ENCODE measurements at regions not wholly inside any gene's neighbourhood (a gene's known extent, or its start where the extent isn't known, plus 50 kb on each side); places are given as distances from the start of the nearest gene placed in this dataset.

- TF ChIP-seq ZNF713 (CRISPR knock-in tag; IDR thresholded peaks at IDR 0.05) (no peak), ZNF749 (CRISPR knock-in tag; IDR thresholded peaks at IDR 0.05; ENCODE audit: borderline replicate concordance) (no peak), RARA (CRISPR knock-in tag; IDR thresholded peaks at IDR 0.05) (no peak), ZNF558 (CRISPR knock-in tag; IDR thresholded peaks at IDR 0.05; ENCODE audit: borderline replicate concordance) (no peak), TRIM22 (IDR thresholded peaks at IDR 0.05) (no peak), KDM5A (IDR thresholded peaks at IDR 0.05; ENCODE audit: borderline replicate concordance, low read length) (no peak), RELA (CRISPR knock-in tag; IDR thresholded peaks at IDR 0.05) (no peak), NKX3-1 (CRISPR knock-in tag; IDR thresholded peaks at IDR 0.05) (no peak), CREB1 (IDR thresholded peaks at IDR 0.05) (no peak), CREB1 (CRISPR knock-in tag; IDR thresholded peaks at IDR 0.05) (no peak), NONO (IDR thresholded peaks at IDR 0.05) (no peak), NONO (CRISPR knock-in tag; conservative IDR thresholded peaks at IDR 0.05) (no peak), ZC3H13 (CRISPR knock-in tag; IDR thresholded peaks at IDR 0.05) (no peak), ZFX (CRISPR knock-in tag; IDR thresholded peaks at IDR 0.05; ENCODE audit: low read depth) (no peak), HOXA3 (CRISPR knock-in tag; IDR thresholded peaks at IDR 0.05) (no peak), ZNF607 (CRISPR knock-in tag; IDR thresholded peaks at IDR 0.05; ENCODE audit: borderline replicate concordance) (no peak), ZSCAN29 (CRISPR knock-in tag; conservative IDR thresholded peaks at IDR 0.05) (no peak), ZNF44 (CRISPR knock-in tag; IDR thresholded peaks at IDR 0.05) (no peak), THAP8 (CRISPR knock-in tag; IDR thresholded peaks at IDR 0.05; ENCODE audit: borderline replicate concordance) (no peak), ZC3H4 (CRISPR knock-in tag; IDR thresholded peaks at IDR 0.05; ENCODE audit: borderline replicate concordance) (no peak), EEA1 (CRISPR knock-in tag; IDR thresholded peaks at IDR 0.05; ENCODE audit: borderline replicate concordance) (no peak), ZBTB21 (CRISPR knock-in tag; IDR thresholded peaks at IDR 0.05) (no peak)
- TF ChIP-seq, protein P1, sequence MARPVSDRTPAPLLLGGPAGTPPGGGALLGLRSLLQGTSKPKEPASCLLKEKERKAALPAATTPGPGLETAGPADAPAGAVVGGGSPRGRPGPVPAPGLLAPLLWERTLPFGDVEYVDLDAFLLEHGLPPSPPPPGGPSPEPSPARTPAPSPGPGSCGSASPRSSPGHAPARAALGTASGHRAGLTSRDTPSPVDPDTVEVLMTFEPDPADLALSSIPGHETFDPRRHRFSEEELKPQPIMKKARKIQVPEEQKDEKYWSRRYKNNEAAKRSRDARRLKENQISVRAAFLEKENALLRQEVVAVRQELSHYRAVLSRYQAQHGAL (CRISPR knock-in tag; IDR thresholded peaks at IDR 0.05; ENCODE audit: not compliant biosample characterization): no peak
- TF ChIP-seq, protein P2, sequence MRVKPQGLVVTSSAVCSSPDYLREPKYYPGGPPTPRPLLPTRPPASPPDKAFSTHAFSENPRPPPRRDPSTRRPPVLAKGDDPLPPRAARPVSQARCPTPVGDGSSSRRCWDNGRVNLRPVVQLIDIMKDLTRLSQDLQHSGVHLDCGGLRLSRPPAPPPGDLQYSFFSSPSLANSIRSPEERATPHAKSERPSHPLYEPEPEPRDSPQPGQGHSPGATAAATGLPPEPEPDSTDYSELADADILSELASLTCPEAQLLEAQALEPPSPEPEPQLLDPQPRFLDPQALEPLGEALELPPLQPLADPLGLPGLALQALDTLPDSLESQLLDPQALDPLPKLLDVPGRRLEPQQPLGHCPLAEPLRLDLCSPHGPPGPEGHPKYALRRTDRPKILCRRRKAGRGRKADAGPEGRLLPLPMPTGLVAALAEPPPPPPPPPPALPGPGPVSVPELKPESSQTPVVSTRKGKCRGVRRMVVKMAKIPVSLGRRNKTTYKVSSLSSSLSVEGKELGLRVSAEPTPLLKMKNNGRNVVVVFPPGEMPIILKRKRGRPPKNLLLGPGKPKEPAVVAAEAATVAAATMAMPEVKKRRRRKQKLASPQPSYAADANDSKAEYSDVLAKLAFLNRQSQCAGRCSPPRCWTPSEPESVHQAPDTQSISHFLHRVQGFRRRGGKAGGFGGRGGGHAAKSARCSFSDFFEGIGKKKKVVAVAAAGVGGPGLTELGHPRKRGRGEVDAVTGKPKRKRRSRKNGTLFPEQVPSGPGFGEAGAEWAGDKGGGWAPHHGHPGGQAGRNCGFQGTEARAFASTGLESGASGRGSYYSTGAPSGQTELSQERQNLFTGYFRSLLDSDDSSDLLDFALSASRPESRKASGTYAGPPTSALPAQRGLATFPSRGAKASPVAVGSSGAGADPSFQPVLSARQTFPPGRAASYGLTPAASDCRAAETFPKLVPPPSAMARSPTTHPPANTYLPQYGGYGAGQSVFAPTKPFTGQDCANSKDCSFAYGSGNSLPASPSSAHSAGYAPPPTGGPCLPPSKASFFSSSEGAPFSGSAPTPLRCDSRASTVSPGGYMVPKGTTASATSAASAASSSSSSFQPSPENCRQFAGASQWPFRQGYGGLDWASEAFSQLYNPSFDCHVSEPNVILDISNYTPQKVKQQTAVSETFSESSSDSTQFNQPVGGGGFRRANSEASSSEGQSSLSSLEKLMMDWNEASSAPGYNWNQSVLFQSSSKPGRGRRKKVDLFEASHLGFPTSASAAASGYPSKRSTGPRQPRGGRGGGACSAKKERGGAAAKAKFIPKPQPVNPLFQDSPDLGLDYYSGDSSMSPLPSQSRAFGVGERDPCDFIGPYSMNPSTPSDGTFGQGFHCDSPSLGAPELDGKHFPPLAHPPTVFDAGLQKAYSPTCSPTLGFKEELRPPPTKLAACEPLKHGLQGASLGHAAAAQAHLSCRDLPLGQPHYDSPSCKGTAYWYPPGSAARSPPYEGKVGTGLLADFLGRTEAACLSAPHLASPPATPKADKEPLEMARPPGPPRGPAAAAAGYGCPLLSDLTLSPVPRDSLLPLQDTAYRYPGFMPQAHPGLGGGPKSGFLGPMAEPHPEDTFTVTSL (CRISPR knock-in tag; IDR thresholded peaks at IDR 0.05; ENCODE audit: borderline replicate concordance): no peak
These were observed 53.7 kb upstream of the MBIP start (continued) for GRCh38 chr14:36373982-36374673.

Data from HepG2 (cell line).